Activated naive CD8-positive, alpha-beta T cell treated with anti-CD3 and anti-CD28 coated beads, Interleukin-2, amount 50 U/mL, for 24 hours (primary cell): ENCODE measurements at regions not wholly inside any gene's neighbourhood (a gene's known extent, or its start where the extent isn't known, plus 50 kb on each side); places are given as distances from the start of the nearest gene placed in this dataset.
A peak's percentile ranks its signal among the peaks of the same experiment; 100 is the strongest.

Experiments used
- ATAC-seq: fragments of 150-1000 bp; cut with Tn5 transposase; one replicate; pipeline ENCODE4 v1.10.0; 2021
- DNase-seq: peaks from one replicate; pipeline ENCODE4 v3.0.0; 2021
- H3K27ac Mint-ChIP-seq: one replicate; pipeline ENCODE4 v1.8.0; 2021; ENCODE audit warnings: mild to moderate bottlenecking, mixed read lengths
- H3K27me3 Mint-ChIP-seq: one replicate; pipeline ENCODE4 v1.8.0; 2021; ENCODE audit warnings: mixed read lengths
- H3K36me3 Mint-ChIP-seq: one replicate; pipeline ENCODE4 v1.8.0; 2021; ENCODE audit warnings: low read depth, mixed read lengths
- H3K4me1 Mint-ChIP-seq: one replicate; pipeline ENCODE4 v1.8.0; 2021; ENCODE audit warnings: mixed read lengths
- H3K4me3 Mint-ChIP-seq: one replicate; pipeline ENCODE4 v1.8.0; 2021; ENCODE audit warnings: mild to moderate bottlenecking, moderate library complexity, mixed read lengths
- H3K9me3 Mint-ChIP-seq: one replicate; pipeline ENCODE4 v1.8.0; 2021; ENCODE audit warnings: mixed read lengths

GRCh38 chrX:10288373-10288975, 131.7 kb downstream of the CLCN4 start:
- Mint-ChIP-seq H3K27ac (no peak overlapping the region), H3K9me3 (no peaks in the 10 kb centered on the region), H3K27me3 (no peaks in the 10 kb centered on the region), H3K36me3 (no peaks in the 10 kb centered on the region), H3K4me3 (no peak overlapping the region), H3K4me1 (no peaks in the 10 kb centered on the region)
- DNase-seq = no peak
- ATAC-seq = no peak

- no peak for DNase-seq
- H3K9me3 Mint-ChIP-seq = no peaks in the 10 kb centered on the region
- no peak overlapping the region for H3K27ac Mint-ChIP-seq
- no peak overlapping the region for H3K4me3 Mint-ChIP-seq
- no peaks in the 10 kb centered on the region for H3K4me1 Mint-ChIP-seq
- no peak for ATAC-seq
- no peaks in the 10 kb centered on the region for H3K27me3 Mint-ChIP-seq
- no peaks in the 10 kb centered on the region for H3K36me3 Mint-ChIP-seq
These were observed 139.8 kb downstream of the CLCN4 start for GRCh38 chrX:10296576-10296975.

- Mint-ChIP-seq H3K9me3 (no peaks in the 10 kb centered on the region), H3K4me3 (no peak overlapping the region), H3K27ac (no peak overlapping the region), H3K36me3 (no peaks in the 10 kb centered on the region), H3K4me1 (no peaks in the 10 kb centered on the region), H3K27me3 (peaks cover 2% of the 10 kb centered on the region)
- ATAC-seq (no peak), DNase-seq (no peak)
These were observed 153.7 kb downstream of the CLCN4 start for GRCh38 chrX:10310511-10310910.

GRCh38 chrX:10314530-10315104, 157.8 kb downstream of the CLCN4 start:
- ATAC-seq = no peak
- Mint-ChIP-seq H3K9me3 (no peaks in the 10 kb centered on the region), H3K36me3 (no peaks in the 10 kb centered on the region), H3K4me1 (no peaks in the 10 kb centered on the region), H3K4me3 (no peak overlapping the region), H3K27me3 (peaks cover 2% of the 10 kb centered on the region), H3K27ac (no peak overlapping the region)
- no peak for DNase-seq

GRCh38 chrX:10325611-10326010, 168.8 kb downstream of the CLCN4 start:
- H3K27me3 Mint-ChIP-seq = no peaks in the 10 kb centered on the region
- H3K27ac Mint-ChIP-seq = no peak overlapping the region
- no peak overlapping the region for H3K4me3 Mint-ChIP-seq
- ATAC-seq (no peak), DNase-seq (no peak)
- no peaks in the 10 kb centered on the region for H3K36me3 Mint-ChIP-seq
- no peaks in the 10 kb centered on the region for H3K9me3 Mint-ChIP-seq
- no peaks in the 10 kb centered on the region for H3K4me1 Mint-ChIP-seq

- H3K4me3 Mint-ChIP-seq = no peak overlapping the region
These were observed 169.8 kb downstream of the CLCN4 start for GRCh38 chrX:10326578-10326977.

GRCh38 chrX:10327651-10328050, 170.9 kb downstream of the CLCN4 start:
- ATAC-seq (no peak), DNase-seq (no peak)
- H3K36me3 Mint-ChIP-seq = no peaks in the 10 kb centered on the region
- H3K4me1 Mint-ChIP-seq = no peaks in the 10 kb centered on the region
- no peaks in the 10 kb centered on the region for H3K27me3 Mint-ChIP-seq
- H3K27ac Mint-ChIP-seq = no peak overlapping the region
- no peak overlapping the region for H3K4me3 Mint-ChIP-seq
- H3K9me3 Mint-ChIP-seq = no peaks in the 10 kb centered on the region

More at GRCh38 chrX:10326578-10326977, 169.8 kb downstream of the CLCN4 start:
- no peak for DNase-seq
- Mint-ChIP-seq H3K36me3 (no peaks in the 10 kb centered on the region), H3K27ac (no peak overlapping the region), H3K9me3 (no peaks in the 10 kb centered on the region), H3K4me1 (no peaks in the 10 kb centered on the region), H3K27me3 (no peaks in the 10 kb centered on the region)
- ATAC-seq = no peak

GRCh38 chrX:10329984-10330383, 173.2 kb downstream of the CLCN4 start:
- no peak overlapping the region for H3K4me3 Mint-ChIP-seq
- H3K9me3 Mint-ChIP-seq = no peaks in the 10 kb centered on the region
- H3K4me1 Mint-ChIP-seq = no peaks in the 10 kb centered on the region
- no peak for ATAC-seq
- no peaks in the 10 kb centered on the region for H3K27me3 Mint-ChIP-seq
- DNase-seq = no peak
- no peaks in the 10 kb centered on the region for H3K36me3 Mint-ChIP-seq
- H3K27ac Mint-ChIP-seq = no peak overlapping the region

GRCh38 chrX:10341309-10341708, 184.5 kb downstream of the CLCN4 start:
- Mint-ChIP-seq H3K36me3 (no peaks in the 10 kb centered on the region), H3K4me3 (no peak overlapping the region)

GRCh38 chrX:10350221-10350620, 193.4 kb downstream of the CLCN4 start:
- H3K9me3 Mint-ChIP-seq = no peaks in the 10 kb centered on the region
- no peaks in the 10 kb centered on the region for H3K36me3 Mint-ChIP-seq
- peaks cover 2% of the 10 kb centered on the region for H3K27me3 Mint-ChIP-seq
- ATAC-seq (no peak), DNase-seq (no peak)
- H3K27ac Mint-ChIP-seq = no peak overlapping the region
- H3K4me3 Mint-ChIP-seq = no peak overlapping the region
- H3K4me1 Mint-ChIP-seq = no peaks in the 10 kb centered on the region

More at GRCh38 chrX:10341309-10341708, 184.5 kb downstream of the CLCN4 start:
- Mint-ChIP-seq H3K4me1 (no peaks in the 10 kb centered on the region), H3K27ac (no peak overlapping the region), H3K27me3 (no peaks in the 10 kb centered on the region), H3K9me3 (no peaks in the 10 kb centered on the region)
- no peak for DNase-seq
- no peak for ATAC-seq

GRCh38 chrX:10350981-10351380, 194.2 kb downstream of the CLCN4 start:
- no peak for ATAC-seq
- peaks cover 2% of the 10 kb centered on the region for H3K27me3 Mint-ChIP-seq
- no peaks in the 10 kb centered on the region for H3K9me3 Mint-ChIP-seq
- no peak overlapping the region for H3K27ac Mint-ChIP-seq
- no peak overlapping the region for H3K4me3 Mint-ChIP-seq
- H3K36me3 Mint-ChIP-seq = no peaks in the 10 kb centered on the region
- DNase-seq = no peak
- no peaks in the 10 kb centered on the region for H3K4me1 Mint-ChIP-seq

GRCh38 chrX:10352536-10352935, 195.8 kb downstream of the CLCN4 start:
- peaks cover 2% of the 10 kb centered on the region for H3K27me3 Mint-ChIP-seq
- no peak overlapping the region for H3K4me3 Mint-ChIP-seq
- H3K36me3 Mint-ChIP-seq = no peaks in the 10 kb centered on the region
- no peaks in the 10 kb centered on the region for H3K9me3 Mint-ChIP-seq
- H3K27ac Mint-ChIP-seq = no peak overlapping the region
- ATAC-seq = no peak
- H3K4me1 Mint-ChIP-seq = no peaks in the 10 kb centered on the region
- DNase-seq = no peak

- H3K9me3 Mint-ChIP-seq = no peaks in the 10 kb centered on the region
- H3K27ac Mint-ChIP-seq = no peak overlapping the region
- no peaks in the 10 kb centered on the region for H3K36me3 Mint-ChIP-seq
- peaks cover 2% of the 10 kb centered on the region for H3K27me3 Mint-ChIP-seq
- peak; percentile 73 for ATAC-seq
- no peaks in the 10 kb centered on the region for H3K4me1 Mint-ChIP-seq
- H3K4me3 Mint-ChIP-seq = no peak overlapping the region
- no peak for DNase-seq
These were observed 200.2 kb downstream of the CLCN4 start for GRCh38 chrX:10356979-10357378.

- ATAC-seq (no peak), DNase-seq (no peak)
- H3K27ac Mint-ChIP-seq = no peak overlapping the region
- H3K36me3 Mint-ChIP-seq = no peaks in the 10 kb centered on the region
- H3K9me3 Mint-ChIP-seq = no peaks in the 10 kb centered on the region
- peaks cover 1% of the 10 kb centered on the region for H3K27me3 Mint-ChIP-seq
- no peaks in the 10 kb centered on the region for H3K4me1 Mint-ChIP-seq
- no peak overlapping the region for H3K4me3 Mint-ChIP-seq
These were observed 202.2 kb downstream of the CLCN4 start for GRCh38 chrX:10358958-10359357.

GRCh38 chrX:10360116-10360515, 203.3 kb downstream of the CLCN4 start:
- Mint-ChIP-seq H3K4me3 (no peak overlapping the region), H3K27ac (no peak overlapping the region), H3K27me3 (no peaks in the 10 kb centered on the region), H3K36me3 (no peaks in the 10 kb centered on the region), H3K4me1 (no peaks in the 10 kb centered on the region), H3K9me3 (no peaks in the 10 kb centered on the region)
- ATAC-seq = no peak
- no peak for DNase-seq
